ENCODE measurements at regions not wholly inside any gene's neighbourhood (a gene's known extent, or its start where the extent isn't known, plus 50 kb on each side); places are given as distances from the start of the nearest gene placed in this dataset.

GRCh38 chr2:176976736-176977685 is 235.6 kb upstream of the HNRNPA3 start:
- TF ChIP-seq RAD21 (IDR thresholded peaks at IDR 0.05; ENCODE audit: low read depth) (no peak), CREB1 (IDR thresholded peaks at IDR 0.05; ENCODE audit: low read depth) (no peak), CEBPB (IDR thresholded peaks at IDR 0.05) (no peak), MAX (IDR thresholded peaks at IDR 0.05) (no peak), TCF12 (IDR thresholded peaks at IDR 0.05; ENCODE audit: low read depth) (no peak), TAF1 (IDR thresholded peaks at IDR 0.05; ENCODE audit: low read depth) (no peak), NFIC (IDR thresholded peaks at IDR 0.05) (no peak), FOXM1 (IDR thresholded peaks at IDR 0.05; ENCODE audit: borderline replicate concordance, low read depth) (no peak), EP300 (IDR thresholded peaks at IDR 0.05; ENCODE audit: borderline replicate concordance) (no peak), YY1 (IDR thresholded peaks at IDR 0.05; ENCODE audit: low read depth) (no peak), REST (IDR thresholded peaks at IDR 0.05; ENCODE audit: low read depth) (no peak)
- TF ChIP-seq, protein P1, sequence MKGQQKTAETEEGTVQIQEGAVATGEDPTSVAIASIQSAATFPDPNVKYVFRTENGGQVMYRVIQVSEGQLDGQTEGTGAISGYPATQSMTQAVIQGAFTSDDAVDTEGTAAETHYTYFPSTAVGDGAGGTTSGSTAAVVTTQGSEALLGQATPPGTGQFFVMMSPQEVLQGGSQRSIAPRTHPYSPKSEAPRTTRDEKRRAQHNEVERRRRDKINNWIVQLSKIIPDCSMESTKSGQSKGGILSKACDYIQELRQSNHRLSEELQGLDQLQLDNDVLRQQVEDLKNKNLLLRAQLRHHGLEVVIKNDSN (IDR thresholded peaks at IDR 0.05), result no peak
